Epithelial cell of esophagus (primary cell): ENCODE measurements at regions not wholly inside any gene's neighbourhood (a gene's known extent, or its start where the extent isn't known, plus 50 kb on each side); places are given as distances from the start of the nearest gene placed in this dataset.
"Not testable (repeated sequence)": the region's sequence is repeated elsewhere in the genome, so short reads cannot be mapped to it uniquely, and the experiment has no call there.

ENCODE experiments used
- DNase-seq: peaks from one replicate; pipeline ENCODE4 v3.0.0; 2010; ENCODE audit warnings: low read depth
- H3K4me3 ChIP-seq: 2 replicates; pipeline ENCODE4 v1.5.1; 2011; ENCODE audit warnings: mild to moderate bottlenecking, low read length, control low read depth
- TF ChIP-seq, protein P1 (sequence below): IDR thresholded peaks from 2 replicates; pipeline ENCODE4 v1.5.1; 2011; ENCODE audit warnings: low read depth, mild to moderate bottlenecking, low read length, control low read depth, inconsistent platforms; ENCODE audit not compliant: insufficient read depth; ENCODE audit errors: missing control alignments

- TF ChIP-seq, protein P1, sequence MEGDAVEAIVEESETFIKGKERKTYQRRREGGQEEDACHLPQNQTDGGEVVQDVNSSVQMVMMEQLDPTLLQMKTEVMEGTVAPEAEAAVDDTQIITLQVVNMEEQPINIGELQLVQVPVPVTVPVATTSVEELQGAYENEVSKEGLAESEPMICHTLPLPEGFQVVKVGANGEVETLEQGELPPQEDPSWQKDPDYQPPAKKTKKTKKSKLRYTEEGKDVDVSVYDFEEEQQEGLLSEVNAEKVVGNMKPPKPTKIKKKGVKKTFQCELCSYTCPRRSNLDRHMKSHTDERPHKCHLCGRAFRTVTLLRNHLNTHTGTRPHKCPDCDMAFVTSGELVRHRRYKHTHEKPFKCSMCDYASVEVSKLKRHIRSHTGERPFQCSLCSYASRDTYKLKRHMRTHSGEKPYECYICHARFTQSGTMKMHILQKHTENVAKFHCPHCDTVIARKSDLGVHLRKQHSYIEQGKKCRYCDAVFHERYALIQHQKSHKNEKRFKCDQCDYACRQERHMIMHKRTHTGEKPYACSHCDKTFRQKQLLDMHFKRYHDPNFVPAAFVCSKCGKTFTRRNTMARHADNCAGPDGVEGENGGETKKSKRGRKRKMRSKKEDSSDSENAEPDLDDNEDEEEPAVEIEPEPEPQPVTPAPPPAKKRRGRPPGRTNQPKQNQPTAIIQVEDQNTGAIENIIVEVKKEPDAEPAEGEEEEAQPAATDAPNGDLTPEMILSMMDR = no peak
- H3K4me3 ChIP-seq = no peak overlapping the region
- no peak for DNase-seq
Observed at GRCh38 chr6:167669870-167670802, 156.6 kb upstream of the AFDN start.

- DNase-seq = no peak
- H3K4me3 ChIP-seq = no peak overlapping the region
- TF ChIP-seq, protein P1 = no peak
Observed at GRCh38 chr6:167670938-167671338, 155.8 kb upstream of the AFDN start.

DNA sequence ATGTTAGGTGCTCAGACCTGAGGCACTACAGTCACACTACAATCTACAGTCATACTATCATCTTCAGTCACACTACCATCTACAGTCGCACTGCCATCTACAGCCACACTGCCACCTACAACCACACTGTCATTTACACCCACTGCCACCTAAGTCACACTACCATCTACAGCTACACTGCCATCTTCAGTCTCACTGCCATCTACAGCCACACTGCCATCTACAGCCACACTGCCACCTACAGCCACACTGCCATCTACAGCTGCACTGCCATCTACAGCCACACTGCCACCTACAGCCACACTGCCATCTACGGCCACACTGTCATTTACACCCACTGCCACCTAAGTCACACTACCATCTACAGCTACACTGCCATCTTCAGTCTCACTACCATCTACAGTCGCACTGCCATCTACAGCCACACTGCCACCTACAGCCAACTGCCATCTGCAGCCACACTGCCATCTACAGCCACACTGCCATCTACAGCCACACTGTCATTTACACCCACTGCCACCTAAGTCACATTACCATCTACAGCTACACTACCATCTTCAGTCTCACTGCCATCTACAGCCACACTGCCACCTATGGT, 155.2 kb upstream of the AFDN start:
- not testable (repeated sequence) for H3K4me3 ChIP-seq, DNase-seq

DNA sequence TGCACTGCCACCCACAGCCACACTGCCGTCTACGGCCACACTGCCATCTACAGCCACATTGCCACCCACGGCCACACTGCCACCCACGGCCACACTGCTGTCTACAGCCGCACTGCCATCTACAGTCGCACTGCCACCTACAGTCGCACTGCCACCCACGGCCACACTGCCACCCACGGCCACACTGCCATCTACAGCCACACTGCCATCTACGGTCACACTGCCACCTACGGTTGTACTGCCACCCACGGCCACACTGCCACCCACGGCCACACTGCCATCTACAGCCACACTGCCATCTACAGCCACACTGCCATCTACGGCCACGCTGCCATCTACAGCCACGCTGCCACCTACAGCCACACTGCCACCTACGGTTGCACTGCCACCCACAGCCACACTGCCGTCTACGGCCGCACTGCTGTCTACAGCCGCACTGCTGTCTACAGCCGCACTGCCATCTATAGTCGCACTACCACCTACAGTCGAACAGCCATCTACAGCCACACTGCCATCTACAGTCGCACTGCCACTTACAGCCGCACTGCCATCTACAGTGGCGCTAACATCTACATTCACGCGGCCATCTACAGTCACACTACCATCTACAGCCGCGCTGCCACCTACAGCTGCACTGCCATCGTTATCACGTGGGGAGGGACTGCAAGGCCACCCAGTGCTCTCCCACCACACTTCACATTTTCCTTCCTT, 154.6 kb upstream of the AFDN start:
- TF ChIP-seq, protein P1 = no peak
- no peak for DNase-seq
- H3K4me3 ChIP-seq = no peak overlapping the region

DNA sequence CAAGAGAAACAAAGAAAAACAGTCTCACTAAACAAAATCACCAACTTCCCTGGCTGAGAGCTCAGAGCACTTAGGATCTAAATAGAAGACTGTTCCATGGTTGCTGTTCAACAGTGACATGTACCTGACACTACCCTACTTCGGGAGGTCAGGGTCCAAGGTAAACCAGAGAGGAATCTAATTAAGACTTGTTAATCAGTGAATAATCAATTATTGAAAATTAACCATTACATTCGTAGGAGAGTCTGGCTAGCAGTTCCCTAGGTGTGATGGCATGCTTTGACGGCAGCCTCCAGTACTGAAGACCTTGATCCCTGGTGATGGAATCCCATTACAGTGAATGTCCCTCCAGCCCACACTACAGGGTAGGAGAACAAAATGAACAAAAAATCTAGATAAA, 154.0 kb upstream of the AFDN start:
- TF ChIP-seq, protein P1 = no peak
- DNase-seq = no peak
- H3K4me3 ChIP-seq = no peak overlapping the region

- TF ChIP-seq, protein P1 = no peak
- no peak for DNase-seq
- no peak overlapping the region for H3K4me3 ChIP-seq
Observed at GRCh38 chr6:167673946-167674345, 152.8 kb upstream of the AFDN start.

DNA sequence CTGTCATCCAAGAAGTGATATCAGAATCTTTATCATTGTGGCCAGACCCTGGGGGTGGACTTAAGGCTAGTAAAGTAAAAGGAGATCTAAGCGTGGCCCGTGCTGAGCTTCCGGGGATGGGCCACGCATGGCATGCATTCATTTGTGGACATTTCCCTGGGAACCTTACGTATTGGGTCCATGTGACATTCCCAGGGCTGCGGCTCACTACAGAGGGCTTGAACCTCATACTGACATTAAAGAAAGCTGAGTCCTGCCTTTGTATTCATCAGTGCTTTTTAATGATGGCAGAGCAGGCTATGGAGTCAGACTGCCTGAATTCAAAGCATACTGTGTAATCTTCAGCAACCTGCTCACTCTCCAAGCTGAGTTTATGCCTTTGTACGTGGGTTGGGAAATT, 152.2 kb upstream of the AFDN start:
- no peak for DNase-seq
- TF ChIP-seq, protein P1 = no peak
- no peak overlapping the region for H3K4me3 ChIP-seq
